Parathyroid adenoma (tissue), 2 donors: ENCODE measurements at regions not wholly inside any gene's neighbourhood (a gene's known extent, or its start where the extent isn't known, plus 50 kb on each side); places are given as distances from the start of the nearest gene placed in this dataset.

ENCODE experiments used
- H2AFZ ChIP-seq: fragments of 300-600 bp; sonication (generic); one replicate; pipeline ENCODE4 v1.7.0; 2017; ENCODE audit warnings: antibody characterized with exemption, mild to moderate bottlenecking
- H3K27ac ChIP-seq: fragments of 300-600 bp; sonication (generic); one replicate; pipeline ENCODE4 v1.7.0; 2017
- H3K27me3 ChIP-seq: fragments of 300-600 bp; sonication (generic); one replicate; pipeline ENCODE4 v1.7.0; 2017; ENCODE audit warnings: low read length; ENCODE audit not compliant: control insufficient read depth, insufficient read depth
- H3K36me3 ChIP-seq: fragments of 300-600 bp; sonication (generic); one replicate; pipeline ENCODE4 v1.7.0; 2017; ENCODE audit warnings: low read length; ENCODE audit not compliant: control insufficient read depth, insufficient read depth
- H3K4me1 ChIP-seq: fragments of 300-600 bp; sonication (generic); one replicate; pipeline ENCODE4 v1.7.0; 2017; ENCODE audit warnings: control low read depth
- H3K4me2 ChIP-seq: fragments of 300-600 bp; sonication (generic); one replicate; pipeline ENCODE4 v1.7.0; 2017; ENCODE audit warnings: low read length
- H3K4me3 ChIP-seq: fragments of 300-600 bp; sonication (generic); one replicate; pipeline ENCODE4 v1.7.0; 2017; ENCODE audit warnings: low read depth, low read length
- H3K79me2 ChIP-seq: fragments of 300-600 bp; sonication (generic); one replicate; pipeline ENCODE4 v1.7.0; 2017; ENCODE audit warnings: control low read depth
- H3K9ac ChIP-seq: fragments of 300-600 bp; sonication (generic); one replicate; pipeline ENCODE4 v1.7.0; 2017; ENCODE audit warnings: mild to moderate bottlenecking
- H3K9me3 ChIP-seq: fragments of 300-600 bp; sonication (generic); one replicate; pipeline ENCODE4 v1.7.0; 2017; ENCODE audit warnings: low read length; ENCODE audit not compliant: control insufficient read depth
- TF ChIP-seq, protein P1 (sequence below): fragments of 300-600 bp; sonication (generic); IDR thresholded peaks from one replicate; pipeline ENCODE4 v1.7.0; 2017; ENCODE audit warnings: antibody characterized with exemption, mild to moderate bottlenecking
- donor health status: primary hyperparathyroidism.

- Histone ChIP-seq H3K9me3 (no peaks in the 10 kb centered on the region), H3K79me2 (no peaks in the 10 kb centered on the region), H3K4me3 (no peak overlapping the region), H3K36me3 (no peaks in the 10 kb centered on the region), H3K4me1 (no peaks in the 10 kb centered on the region), H3K27ac (no peak overlapping the region), H3K4me2 (no peak overlapping the region), H3K9ac (no peak overlapping the region), H3K27me3 (no peaks in the 10 kb centered on the region), H2AFZ (no peak overlapping the region)
- TF ChIP-seq, protein P1, sequence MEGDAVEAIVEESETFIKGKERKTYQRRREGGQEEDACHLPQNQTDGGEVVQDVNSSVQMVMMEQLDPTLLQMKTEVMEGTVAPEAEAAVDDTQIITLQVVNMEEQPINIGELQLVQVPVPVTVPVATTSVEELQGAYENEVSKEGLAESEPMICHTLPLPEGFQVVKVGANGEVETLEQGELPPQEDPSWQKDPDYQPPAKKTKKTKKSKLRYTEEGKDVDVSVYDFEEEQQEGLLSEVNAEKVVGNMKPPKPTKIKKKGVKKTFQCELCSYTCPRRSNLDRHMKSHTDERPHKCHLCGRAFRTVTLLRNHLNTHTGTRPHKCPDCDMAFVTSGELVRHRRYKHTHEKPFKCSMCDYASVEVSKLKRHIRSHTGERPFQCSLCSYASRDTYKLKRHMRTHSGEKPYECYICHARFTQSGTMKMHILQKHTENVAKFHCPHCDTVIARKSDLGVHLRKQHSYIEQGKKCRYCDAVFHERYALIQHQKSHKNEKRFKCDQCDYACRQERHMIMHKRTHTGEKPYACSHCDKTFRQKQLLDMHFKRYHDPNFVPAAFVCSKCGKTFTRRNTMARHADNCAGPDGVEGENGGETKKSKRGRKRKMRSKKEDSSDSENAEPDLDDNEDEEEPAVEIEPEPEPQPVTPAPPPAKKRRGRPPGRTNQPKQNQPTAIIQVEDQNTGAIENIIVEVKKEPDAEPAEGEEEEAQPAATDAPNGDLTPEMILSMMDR: no peak
These were observed 170.5 kb upstream of the MPHOSPH6 start for GRCh38 chr16:82340531-82340930.

DNA sequence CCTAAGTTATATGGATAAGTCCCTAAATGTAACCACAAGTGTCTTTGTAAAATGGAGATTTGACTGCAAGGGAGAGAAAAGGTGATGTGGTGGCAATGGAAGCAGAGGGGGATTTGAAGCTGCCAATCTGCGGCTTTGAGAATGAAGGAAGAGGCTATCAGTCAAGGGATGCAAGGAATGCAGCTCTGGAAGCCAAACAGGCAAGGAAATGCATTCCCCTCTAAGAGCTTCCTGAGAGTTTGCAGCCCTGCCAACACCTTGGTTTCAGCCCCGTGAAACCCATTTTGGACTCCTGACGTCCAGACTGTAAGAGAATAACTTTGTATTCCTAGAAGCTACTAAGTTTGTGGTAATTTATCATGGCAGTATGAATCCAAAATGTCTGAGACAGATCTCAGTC, 167.3 kb upstream of the MPHOSPH6 start:
- Histone ChIP-seq H3K9ac (no peak overlapping the region), H2AFZ (no peak overlapping the region), H3K4me2 (no peak overlapping the region), H3K27ac (no peak overlapping the region), H3K27me3 (no peaks in the 10 kb centered on the region), H3K36me3 (no peaks in the 10 kb centered on the region), H3K79me2 (no peaks in the 10 kb centered on the region), H3K4me3 (no peak overlapping the region), H3K4me1 (no peaks in the 10 kb centered on the region), H3K9me3 (no peaks in the 10 kb centered on the region)
- TF ChIP-seq, protein P1: no peak

GRCh38 chr16:82331974-82332750, 162.1 kb upstream of the MPHOSPH6 start:
- no peak overlapping the region for H2AFZ ChIP-seq
- TF ChIP-seq, protein P1: no peak
- H3K9me3 ChIP-seq: no peaks in the 10 kb centered on the region
- no peaks in the 10 kb centered on the region for H3K27me3 ChIP-seq
- no peaks in the 10 kb centered on the region for H3K79me2 ChIP-seq
- no peak overlapping the region for H3K9ac ChIP-seq
- no peak overlapping the region for H3K4me2 ChIP-seq
- H3K4me3 ChIP-seq: no peak overlapping the region
- H3K4me1 ChIP-seq: peaks cover 20% of the 10 kb centered on the region
- no peak overlapping the region for H3K27ac ChIP-seq
- no peaks in the 10 kb centered on the region for H3K36me3 ChIP-seq

DNA sequence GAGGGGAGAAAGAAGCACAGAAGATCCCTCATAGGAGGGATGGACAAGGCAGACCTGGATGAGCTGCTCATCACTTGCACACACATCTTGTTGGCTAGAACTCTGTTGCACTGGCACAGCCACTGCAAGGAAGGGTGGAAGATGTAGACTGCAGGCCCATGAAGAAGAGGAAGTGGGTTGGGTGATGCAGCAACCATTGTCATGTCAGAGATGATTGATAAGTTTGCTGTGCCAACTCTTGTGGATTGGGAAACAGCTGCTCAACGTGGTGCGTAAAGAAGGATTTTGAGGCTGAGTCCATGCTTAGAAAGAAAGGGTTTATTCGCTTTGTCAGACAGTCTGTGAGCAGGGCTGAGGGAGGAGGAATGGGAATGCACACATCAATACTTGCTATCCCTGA, 161.4 kb upstream of the MPHOSPH6 start:
- no peaks in the 10 kb centered on the region for H3K36me3 ChIP-seq
- H3K79me2 ChIP-seq: no peaks in the 10 kb centered on the region
- no peak overlapping the region for H3K27ac ChIP-seq
- H3K9ac ChIP-seq: no peak overlapping the region
- peaks cover 20% of the 10 kb centered on the region for H3K4me1 ChIP-seq
- no peaks in the 10 kb centered on the region for H3K9me3 ChIP-seq
- H3K4me2 ChIP-seq: no peak overlapping the region
- no peak overlapping the region for H3K4me3 ChIP-seq
- H2AFZ ChIP-seq: no peak overlapping the region
- no peaks in the 10 kb centered on the region for H3K27me3 ChIP-seq
- TF ChIP-seq, protein P1: no peak
